ENCODE measurements at regions not wholly inside any gene's neighbourhood (a gene's known extent, or its start where the extent isn't known, plus 50 kb on each side); places are given as distances from the start of the nearest gene placed in this dataset.
"Not testable (repeated sequence)": the region's sequence is repeated elsewhere in the genome, so short reads cannot be mapped to it uniquely, and the experiment has no call there.

DNA sequence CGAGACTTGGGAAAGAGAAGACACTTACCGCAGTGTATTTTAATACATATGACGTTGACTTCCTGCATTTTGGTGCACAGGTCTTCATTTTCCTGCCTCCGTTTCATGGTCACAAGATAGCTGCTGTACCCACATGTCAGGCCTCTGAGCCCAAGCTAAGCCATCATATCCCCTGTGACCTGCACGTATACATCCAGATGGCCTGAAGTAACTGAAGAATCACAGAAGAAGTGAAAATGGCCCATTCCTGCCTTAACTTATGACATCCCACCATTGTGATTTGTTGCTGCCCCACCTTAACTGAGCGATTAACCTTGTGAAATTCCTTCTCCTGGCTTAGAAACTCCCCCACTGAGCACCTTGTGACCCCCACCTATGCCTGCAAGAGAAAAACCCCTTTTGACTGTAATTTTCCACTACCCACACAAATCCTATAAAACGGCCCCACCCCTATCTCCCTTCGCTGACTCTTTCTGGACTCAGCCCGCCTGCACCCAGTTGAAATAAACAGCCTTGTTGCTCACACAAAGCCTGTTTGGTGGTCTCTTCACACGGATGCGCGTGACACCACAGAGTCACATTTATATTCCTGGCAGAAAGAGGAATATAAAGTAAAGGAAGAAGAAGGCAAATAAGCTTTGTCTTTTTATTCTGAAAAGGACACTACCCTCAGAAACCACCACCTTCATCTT is 78.4 kb upstream of the AMN1 start:
- TF ChIP-seq CTCF (IDR thresholded peaks at IDR 0.05; ENCODE audit: borderline replicate concordance, extremely low read depth, low read length, poor library complexity, severe bottlenecking); EZH2 (IDR thresholded peaks at IDR 0.05; ENCODE audit: borderline replicate concordance, low read depth, low read length, severe bottlenecking): not testable (repeated sequence)

Measured in DND-41 (cell line).